Right ventricle myocardium superior (tissue), 1 donor: ENCODE measurements at regions not wholly inside any gene's neighbourhood (a gene's known extent, or its start where the extent isn't known, plus 50 kb on each side); places are given as distances from the start of the nearest gene placed in this dataset.
"Not testable (repeated sequence)": the region's sequence is repeated elsewhere in the genome, so short reads cannot be mapped to it uniquely, and the experiment has no call there.

Experiments used
- ATAC-seq: fragments of 200-7000 bp; cut with Tn5 transposase; one replicate; pipeline ENCODE4 v1.9.1; 2020; ENCODE audit warnings: mild to moderate bottlenecking; ENCODE audit not compliant: poor library complexity
- DNase-seq: peaks from one replicate; pipeline ENCODE4 v3.0.0-alpha.2; 2020
- intact Hi-C: fragments of 100-400 bp; cut with DNase I; formaldehyde crosslinking; loops from one replicate; pipeline ENCODE4 v1.11.2; 2022
- donor health status: DM: no; HTN: yes; CAD: no; lungs with severe emphysema.

GRCh38 chr6:67976486-67976885 lies 658.6 kb upstream of the ADGRB3 start:
- no peak for DNase-seq
- intact Hi-C loops, result no loop called here
- no peak for ATAC-seq

GRCh38 chr6:67974931-67975330 lies 660.2 kb upstream of the ADGRB3 start:
- no peak for ATAC-seq
- intact Hi-C loops, result no loop called here
- DNase-seq, result no peak

DNA sequence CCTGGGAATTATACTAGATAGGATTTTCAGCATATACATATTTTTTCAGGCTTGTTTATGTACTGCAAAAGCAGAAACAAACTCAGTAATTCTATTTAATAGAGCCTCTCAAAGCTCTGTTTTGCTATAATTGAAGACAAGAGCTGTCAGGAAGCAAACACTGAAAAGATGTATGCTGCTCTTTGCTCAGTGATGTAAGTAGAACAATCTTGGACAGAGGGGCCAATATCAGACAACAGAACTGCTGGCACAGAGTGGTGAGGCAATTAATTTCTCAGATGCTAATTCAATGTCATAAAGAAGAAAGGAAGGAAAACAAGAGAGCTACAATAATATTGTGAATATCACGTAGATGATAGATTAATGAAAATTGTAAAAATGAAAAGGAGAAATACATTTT lies 663.3 kb upstream of the ADGRB3 start:
- no peak for ATAC-seq
- intact Hi-C loops, result no loop called here
- DNase-seq, result no peak

GRCh38 chr6:67966830-67967229 lies 668.3 kb upstream of the ADGRB3 start:
- intact Hi-C loops, result no loop called here
- no peak for ATAC-seq
- DNase-seq, result no peak

- no peak for ATAC-seq
- intact Hi-C loops, result no loop called here
- DNase-seq, result no peak
These were observed 678.7 kb upstream of the ADGRB3 start for GRCh38 chr6:67956352-67956751.

DNA sequence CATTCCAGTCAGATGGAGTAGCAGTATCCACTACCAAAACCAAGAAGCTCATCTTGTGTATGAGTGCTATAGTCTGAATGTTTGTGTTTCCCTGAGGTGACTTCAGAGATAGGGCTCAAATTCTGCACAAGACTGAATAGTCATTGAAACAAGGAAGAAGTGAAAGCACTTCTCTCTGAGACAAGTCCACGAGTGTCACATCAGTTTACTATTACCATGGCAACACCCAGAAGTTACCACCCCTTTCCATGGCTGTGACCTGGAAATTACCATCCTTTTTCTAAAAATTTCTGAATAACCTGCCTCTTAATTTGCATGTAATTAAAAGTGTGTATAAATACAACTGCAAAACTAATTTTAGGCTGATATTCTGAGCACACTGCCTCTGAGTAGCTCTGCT lies 682.1 kb upstream of the ADGRB3 start:
- intact Hi-C loops, result no loop called here
- no peak for ATAC-seq
- no peak for DNase-seq

DNA sequence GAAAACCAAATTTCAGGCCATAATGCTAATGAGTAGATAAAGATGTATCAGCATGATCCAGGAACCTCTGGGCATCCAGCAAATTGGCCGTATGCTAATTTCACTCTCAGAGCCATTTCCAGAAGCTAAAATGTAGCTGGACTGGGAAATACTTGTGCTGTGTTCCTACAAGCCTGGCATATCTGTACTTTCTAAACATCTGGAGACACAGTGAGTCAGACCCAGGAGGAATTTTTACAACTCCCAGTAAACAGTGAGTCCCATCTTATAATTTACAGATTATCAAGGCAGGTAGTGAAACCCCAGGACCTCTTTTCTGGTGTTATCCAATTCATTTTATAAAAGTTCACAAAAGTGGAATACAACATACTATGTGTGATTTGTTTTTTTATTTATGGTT lies 683.0 kb upstream of the ADGRB3 start:
- intact Hi-C loops, result no loop called here
- DNase-seq, result no peak
- ATAC-seq, result no peak

GRCh38 chr6:67947762-67948161 lies 687.3 kb upstream of the ADGRB3 start:
- intact Hi-C loops, DNase-seq, ATAC-seq: not testable (repeated sequence)

- ATAC-seq (no peak), DNase-seq (no peak)
- intact Hi-C loops, result no loop called here
These were observed 699.1 kb upstream of the ADGRB3 start for GRCh38 chr6:67935976-67936477.

DNA sequence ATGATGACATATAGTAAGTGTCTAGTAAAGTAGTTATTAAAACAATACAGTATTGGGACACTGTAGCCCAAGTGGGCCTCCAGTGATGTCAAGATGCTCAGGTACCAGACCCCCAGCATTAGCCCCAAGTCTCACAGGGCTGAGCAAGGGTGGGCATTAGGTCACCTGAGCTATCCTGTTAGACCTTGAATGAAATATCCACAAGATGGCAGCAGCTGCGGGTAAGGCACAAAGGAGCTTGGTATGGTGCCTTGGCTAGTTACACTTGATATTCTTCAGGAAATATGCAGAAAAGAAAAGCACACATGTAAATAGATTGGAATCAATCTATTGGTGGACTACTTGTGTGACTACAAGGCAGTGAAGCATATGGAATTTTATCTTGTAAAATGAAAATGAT lies 701.8 kb upstream of the ADGRB3 start:
- intact Hi-C loops, result no loop called here
- ATAC-seq, result no peak
- DNase-seq, result no peak

GRCh38 chr6:67922588-67922987 lies 712.5 kb upstream of the ADGRB3 start:
- ATAC-seq, DNase-seq, intact Hi-C loops: not testable (repeated sequence)

DNA sequence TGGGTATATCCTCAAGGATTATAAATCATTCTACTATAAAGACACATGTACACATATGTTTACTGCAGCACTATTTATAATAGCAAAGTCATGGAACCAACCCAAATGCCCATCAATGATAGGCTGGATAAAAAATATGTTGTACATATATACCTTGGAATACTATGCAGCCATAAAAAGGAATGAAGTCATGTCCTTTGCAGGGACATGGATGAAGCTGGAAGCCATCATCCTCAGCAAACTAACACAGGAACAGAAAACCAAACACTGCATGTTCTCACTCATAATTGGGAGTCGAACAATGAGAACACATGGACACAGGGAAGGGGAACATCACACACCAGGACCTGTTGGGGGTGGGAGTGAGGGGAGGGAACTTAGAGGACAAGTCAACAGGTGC lies 715.0 kb upstream of the ADGRB3 start:
- ATAC-seq, DNase-seq, intact Hi-C loops: not testable (repeated sequence)

DNA sequence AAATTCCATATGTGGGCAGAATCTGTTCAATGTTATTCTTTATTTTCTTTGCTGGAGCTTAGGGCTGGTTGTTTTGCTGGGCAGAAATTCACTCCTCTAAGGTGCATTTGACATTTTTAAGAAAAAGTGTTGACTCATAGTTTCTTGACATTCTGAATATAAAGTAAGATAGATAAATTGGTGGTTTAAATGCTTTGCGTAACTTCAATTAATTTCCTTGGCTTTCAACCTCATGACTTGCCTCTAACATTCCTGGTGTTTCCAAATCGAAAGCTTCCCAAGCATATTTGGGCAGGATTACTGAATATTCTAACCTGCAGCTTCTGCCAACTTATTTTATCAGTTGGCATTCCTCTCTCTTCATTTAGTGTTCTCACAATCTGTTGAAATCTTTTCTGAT lies 718.7 kb upstream of the ADGRB3 start:
- intact Hi-C loops, result no loop called here
- no peak for DNase-seq
- no peak for ATAC-seq

GRCh38 chr6:67914419-67914818 lies 720.7 kb upstream of the ADGRB3 start:
- DNase-seq, result no peak
- ATAC-seq, result no peak
- intact Hi-C loops, result no loop called here

DNA sequence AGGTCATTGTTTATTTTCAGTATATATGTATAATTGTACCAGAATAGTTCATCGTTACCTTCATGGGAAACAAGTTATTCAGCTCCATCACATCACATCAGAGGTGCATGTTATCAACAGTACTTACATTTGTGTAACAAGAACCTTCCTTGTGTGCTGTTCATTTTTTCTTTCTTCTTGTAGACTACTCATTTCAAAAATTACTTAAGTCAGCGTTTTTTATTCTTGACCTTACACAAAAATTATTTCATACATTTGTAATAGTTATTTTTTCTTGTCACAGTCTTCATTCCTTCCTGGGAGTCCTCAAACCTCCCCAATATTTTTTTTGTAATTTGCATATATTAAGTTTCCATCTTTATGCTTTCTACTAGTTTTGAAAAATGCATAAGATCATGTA lies 725.7 kb upstream of the ADGRB3 start:
- ATAC-seq (no peak), DNase-seq (no peak)
- intact Hi-C loops, result no loop called here

DNA sequence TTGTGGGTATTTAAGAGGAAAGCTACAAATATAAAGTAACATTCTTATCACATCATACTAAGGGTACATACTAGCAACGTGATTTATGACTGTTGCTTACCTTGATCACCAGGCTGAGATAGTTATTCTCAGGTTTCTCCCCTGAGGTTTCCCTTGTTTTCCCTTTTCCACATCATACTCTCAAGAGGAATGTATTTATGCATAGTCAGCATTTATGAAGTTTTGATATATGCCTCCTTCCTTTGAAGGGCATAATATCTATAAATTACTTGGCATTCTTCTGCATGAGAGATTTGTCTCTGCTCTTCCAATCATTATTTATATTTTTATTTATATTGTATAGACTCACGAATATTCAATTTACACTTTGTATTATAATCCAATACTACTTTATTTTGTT lies 726.7 kb upstream of the ADGRB3 start:
- intact Hi-C loops, result no loop called here
- ATAC-seq (no peak), DNase-seq (no peak)

GRCh38 chr6:67904735-67905134 lies 730.3 kb upstream of the ADGRB3 start:
- ATAC-seq, intact Hi-C loops, DNase-seq: not testable (repeated sequence)

DNA sequence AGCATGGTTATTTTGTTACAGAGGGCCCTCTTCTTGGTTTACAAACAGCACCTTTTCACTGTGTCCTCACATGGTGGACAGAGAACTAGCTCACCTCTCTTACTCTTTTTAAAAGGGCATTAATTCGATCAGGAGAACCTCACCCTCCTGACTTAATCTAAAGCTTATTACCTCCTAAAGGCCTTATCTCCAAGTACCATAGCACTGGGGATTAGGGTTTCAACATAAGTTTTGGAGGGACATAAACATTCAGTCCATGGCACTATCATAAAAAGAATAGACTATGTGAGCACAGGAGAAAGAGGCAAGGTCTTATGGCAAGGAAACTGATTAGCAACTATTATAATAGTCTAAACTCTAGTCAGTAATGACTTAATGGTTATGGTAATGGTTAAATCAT lies 736.2 kb upstream of the ADGRB3 start:
- ATAC-seq, result no peak
- DNase-seq, result no peak
- intact Hi-C loops, result no loop called here

DNA sequence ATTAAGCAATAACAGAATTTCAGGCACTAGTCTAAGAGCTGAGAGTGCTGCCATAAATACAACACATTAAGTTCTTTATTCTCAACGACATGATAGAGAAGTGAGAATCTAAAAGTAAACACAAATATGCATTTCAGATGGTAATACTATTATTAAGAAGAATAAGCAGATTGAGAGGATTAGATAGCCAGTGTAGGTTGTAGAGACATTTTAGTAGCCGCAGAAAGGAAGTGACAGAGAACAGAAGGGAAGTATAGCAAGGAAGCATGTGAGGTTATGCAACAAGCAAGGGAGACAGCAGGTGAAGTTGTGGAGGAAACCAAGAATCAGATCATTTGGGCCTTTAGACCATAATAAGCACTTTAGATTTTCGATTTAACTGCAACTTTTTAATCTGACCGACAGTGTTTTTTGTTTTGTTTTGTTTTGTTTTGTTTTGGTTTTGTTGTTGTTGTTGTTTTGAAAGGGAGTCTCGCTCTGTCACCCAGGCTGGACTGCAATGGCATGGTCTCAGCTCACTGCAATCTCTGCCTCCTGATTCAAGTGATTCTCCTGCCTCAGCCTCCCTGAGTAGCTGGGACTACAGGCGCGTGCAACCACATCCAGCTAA lies 737.0 kb upstream of the ADGRB3 start:
- no peak for ATAC-seq
- DNase-seq, result no peak
- intact Hi-C loops, result no loop called here

DNA sequence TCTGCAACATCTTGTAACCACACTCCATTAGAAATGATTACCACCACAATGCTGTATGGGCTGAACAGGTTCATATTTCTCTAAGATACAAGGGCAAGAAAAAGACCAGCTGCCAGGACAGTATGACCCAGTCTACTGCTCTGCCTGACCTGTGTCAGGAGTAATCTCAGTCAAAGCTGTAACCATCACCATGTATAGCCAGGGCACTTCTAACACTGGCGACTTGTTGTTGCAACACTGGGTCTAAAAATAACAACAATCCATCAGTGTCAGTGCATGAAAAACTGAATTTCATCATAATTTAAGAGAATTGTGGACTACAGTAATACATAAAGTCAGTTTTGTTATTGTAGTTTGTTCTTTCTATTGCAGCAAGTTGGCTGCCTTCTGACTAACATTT lies 738.6 kb upstream of the ADGRB3 start:
- ATAC-seq (no peak), DNase-seq (no peak)
- intact Hi-C loops, result no loop called here

DNA sequence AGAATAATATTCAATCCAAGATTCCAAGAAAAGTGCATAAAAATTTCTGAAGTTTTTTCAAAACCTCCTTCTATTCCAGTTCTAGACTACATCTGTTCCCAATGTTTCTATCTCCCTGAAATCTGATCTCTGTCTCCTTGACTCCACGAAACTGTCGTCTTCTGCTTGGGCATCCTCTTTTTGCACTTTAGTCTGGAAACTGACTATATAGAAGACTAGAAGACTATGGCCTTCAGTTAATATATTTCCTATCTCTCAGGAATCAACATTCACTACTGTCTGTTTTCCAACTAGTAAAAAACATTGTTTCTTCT lies 745.4 kb upstream of the ADGRB3 start:
- intact Hi-C loops, result no loop called here
- no peak for ATAC-seq
- DNase-seq, result no peak
